ENCODE measurements at regions not wholly inside any gene's neighbourhood (a gene's known extent, or its start where the extent isn't known, plus 50 kb on each side); places are given as distances from the start of the nearest gene placed in this dataset.

DNA sequence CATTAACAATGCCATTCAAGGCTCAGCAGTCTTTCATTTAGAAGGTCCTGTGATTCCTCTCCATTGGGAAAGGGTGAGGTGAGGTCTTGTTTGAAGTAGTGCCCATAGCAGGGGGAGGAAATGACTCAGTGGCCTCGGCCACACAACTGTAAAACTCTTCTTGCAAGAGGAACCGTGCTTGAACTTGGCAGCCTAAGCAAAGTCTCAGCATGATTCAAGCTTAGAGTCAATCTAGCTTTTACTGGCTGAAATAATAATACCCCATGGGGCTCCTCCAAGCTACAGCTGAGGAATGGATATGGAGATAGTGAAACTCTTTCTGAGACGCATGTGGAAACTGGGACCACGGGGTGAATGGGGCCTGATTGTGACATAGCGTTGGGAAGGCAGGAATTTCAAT lies 428.2 kb downstream of the BMP2 start:
- no peak for DNase-seq (ENCODE audit: missing footprints)
- intact Hi-C loops (cut with DNase I) = no loop called here
- no peak for ATAC-seq

DNA sequence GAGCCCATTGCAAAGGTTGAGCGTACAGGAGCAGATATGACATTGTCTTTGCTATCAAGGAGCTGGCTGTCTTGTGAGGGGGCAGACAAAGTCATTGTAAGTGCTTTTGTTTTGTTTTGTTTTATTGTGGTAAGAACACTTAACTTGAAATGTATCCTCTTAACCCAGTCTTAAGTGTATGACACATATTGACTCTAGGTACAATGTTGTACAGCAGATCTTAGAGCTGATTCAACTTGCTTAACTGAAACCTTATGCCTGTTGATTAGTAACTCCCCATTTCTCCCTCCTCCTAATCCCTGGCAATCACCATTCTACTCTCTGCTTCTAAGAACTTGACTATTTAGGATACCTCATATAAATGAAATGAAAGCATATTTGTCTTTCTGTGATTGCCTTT lies 429.0 kb downstream of the BMP2 start:
- intact Hi-C loops (cut with DNase I) = no loop called here
- no peak for DNase-seq (ENCODE audit: missing footprints)
- ATAC-seq = no peak

DNA sequence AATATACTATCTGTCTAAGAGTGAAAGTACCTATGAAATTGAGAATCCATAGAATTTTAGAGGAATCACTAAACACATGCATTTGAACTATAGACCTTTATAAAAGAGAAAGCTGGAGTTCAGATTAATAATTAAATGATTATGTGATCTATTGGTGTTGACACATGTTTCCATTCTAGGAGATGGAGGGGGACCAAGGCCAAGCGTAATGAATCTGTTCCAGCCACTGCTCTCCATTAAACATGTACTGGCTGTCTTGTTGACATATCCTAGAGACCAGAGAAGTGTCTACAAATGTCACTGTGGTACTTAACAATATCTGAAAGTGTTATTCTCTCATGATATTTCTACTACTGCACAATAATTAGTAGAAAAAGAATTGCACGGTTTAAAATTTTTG lies 432.4 kb downstream of the BMP2 start:
- ATAC-seq (peak; percentile 84), DNase-seq (ENCODE audit: missing footprints) (no peak)
- intact Hi-C loops (cut with DNase I) = no loop called here

DNA sequence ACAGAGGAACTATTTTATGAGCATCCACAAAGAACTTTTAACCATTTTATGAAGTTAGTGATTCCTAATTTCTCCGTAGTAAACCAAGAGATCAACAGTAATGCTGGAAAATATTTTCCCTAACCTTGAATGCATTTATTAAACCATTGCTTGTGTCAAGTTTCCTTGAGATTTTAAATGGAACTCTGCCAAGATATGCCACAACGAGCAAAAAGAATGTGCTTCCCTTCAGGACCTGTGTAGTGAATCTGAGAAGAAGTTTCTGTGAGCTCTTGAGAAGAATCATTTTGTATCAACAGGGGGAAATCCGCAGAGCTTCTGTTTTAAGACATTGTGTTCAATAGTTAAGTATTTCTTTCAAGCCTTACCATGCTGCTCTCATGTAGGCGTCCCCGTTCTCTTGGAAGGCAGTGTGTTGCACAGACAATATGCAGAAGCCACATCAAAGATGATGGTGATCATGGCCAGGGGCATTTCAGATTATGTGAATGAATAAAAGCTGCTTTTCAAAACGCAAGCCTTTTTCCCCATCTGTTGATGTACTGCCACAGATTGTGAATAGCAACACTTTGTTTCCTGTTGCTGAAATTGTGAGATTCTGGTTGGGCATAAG lies 439.8 kb downstream of the BMP2 start:
- ATAC-seq (no peak), DNase-seq (ENCODE audit: missing footprints) (no peak)
- intact Hi-C loops (cut with DNase I) = no loop called here

DNA sequence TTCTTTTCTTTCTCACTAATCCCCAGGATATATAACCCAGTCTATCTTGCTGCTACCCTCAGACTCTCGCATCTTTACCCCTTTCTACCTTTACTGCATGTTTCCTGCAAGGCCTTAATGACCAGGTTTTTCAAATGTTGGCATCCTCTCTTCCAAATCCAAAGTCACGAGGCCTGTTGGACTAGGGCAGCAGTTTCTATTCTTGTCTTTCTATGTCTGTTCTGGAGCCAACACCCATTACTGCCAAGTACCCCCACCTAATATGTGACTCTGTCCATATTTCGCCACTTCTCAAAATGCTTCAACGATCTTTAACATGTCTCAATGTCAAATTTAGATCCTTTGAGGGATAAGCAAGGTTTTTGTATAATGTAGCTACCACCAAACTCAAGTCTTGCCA lies 443.4 kb downstream of the BMP2 start:
- no peak for DNase-seq (ENCODE audit: missing footprints)
- intact Hi-C loops (cut with DNase I) = loop anchor here (5.0 kb wide), 1 partner anchor 46 kb away; no protein-coding TSS in a partner anchor

DNA sequence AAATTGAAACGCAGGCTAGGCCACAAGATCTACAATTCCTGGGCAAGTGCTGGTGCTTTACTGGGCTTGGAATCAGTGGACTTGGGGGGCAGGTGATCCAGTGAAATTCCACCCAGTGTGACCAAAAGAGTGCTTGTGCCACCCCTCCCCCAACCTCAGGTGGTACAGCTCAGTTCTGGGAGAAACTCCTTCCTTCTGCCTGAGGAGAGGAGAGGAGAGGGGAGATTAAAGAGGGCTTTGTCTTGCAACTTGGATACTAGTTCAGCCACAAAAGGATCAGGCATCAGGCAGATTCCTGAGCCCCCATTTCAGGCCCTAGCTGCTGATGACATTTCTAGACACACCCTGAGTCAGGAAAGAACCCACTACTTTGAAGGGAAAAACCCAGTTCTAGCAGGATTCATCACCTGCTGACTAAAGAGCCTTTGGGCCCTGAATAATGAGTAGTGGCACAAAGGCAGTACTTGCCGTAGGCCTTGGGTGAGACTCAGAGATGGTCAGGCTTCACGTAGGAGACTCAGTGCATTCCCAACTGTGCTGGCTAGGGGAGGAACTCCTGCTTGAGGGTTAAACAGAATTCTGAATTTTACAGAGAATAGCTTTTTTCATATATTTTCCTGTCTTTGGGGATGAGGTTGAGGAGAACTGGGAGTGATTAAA lies 446.7 kb downstream of the BMP2 start:
- DNase-seq (ENCODE audit: missing footprints) = no peak
- intact Hi-C loops (cut with DNase I) = loop anchor here (5.0 kb wide), 1 partner anchor 43 kb away; no protein-coding TSS in a partner anchor
- no peak for ATAC-seq

More for the DNA sequence above, 443.4 kb downstream of the BMP2 start:
- ATAC-seq = no peak

DNA sequence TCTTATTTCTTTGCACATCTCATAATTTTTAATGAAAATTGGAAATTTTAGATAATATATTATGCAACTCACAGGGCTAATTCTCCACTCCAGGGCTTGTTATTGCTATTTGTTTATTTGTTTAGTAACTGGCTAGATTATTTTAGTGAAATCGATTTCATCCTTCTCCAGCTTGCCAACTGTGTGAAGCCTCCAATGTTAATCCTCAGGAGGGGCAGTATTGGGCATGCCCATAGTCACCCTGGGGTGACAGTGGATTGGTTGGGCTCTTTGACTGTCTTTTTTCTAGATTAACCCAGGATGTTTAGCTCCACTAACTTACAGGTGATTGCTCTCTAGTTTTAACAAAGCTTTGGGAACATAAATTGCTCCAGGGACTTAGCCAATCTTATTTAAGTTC lies 450.1 kb downstream of the BMP2 start:
- no peak for ATAC-seq

DNA sequence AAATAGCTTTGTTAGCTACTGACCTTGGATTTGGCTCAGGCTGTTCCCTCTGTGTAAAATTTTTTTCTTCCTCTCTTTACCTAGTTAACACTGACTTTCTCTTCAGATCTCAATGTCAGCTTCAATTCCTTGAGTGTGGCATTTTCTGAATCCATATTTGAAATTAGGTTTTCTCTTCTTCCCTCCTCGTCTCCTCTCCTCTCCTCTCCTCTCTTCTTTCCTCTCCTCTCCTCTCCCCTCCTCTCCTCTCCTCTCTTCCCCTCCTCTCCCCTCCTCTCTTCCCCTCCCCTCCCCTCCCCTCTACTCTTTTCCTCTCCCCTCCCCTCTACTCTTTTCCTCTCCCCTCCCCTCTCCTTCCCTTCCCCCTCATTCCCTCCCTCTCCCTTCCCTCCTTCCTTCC lies 453.3 kb downstream of the BMP2 start:
- ATAC-seq = no peak
- intact Hi-C loops (cut with DNase I) = no loop called here
- no peak for DNase-seq (ENCODE audit: missing footprints)

More for the DNA sequence above, 450.1 kb downstream of the BMP2 start:
- intact Hi-C loops (cut with DNase I) = no loop called here
- no peak for DNase-seq (ENCODE audit: missing footprints)

DNA sequence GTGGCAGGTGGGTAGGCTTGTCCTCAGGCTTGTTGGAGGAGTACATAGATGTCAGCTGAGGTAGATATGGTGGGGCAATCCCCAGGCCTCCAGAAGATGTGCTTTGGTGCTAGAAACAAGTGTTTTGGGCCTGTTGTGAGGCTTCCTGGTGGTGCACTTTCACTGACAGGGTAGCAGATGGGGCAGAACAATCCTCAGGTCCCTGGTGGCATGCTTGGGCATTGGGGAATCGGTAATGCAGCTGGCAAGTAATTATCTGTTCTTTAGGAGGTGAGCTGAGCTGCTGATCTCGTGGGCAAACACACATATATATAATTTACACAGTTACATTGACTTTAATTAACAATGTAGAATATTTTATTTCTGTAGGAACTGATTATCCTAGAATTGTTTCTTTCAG lies 458.7 kb downstream of the BMP2 start:
- intact Hi-C loops (cut with DNase I) = no loop called here
- ATAC-seq (no peak), DNase-seq (ENCODE audit: missing footprints) (no peak)

DNA sequence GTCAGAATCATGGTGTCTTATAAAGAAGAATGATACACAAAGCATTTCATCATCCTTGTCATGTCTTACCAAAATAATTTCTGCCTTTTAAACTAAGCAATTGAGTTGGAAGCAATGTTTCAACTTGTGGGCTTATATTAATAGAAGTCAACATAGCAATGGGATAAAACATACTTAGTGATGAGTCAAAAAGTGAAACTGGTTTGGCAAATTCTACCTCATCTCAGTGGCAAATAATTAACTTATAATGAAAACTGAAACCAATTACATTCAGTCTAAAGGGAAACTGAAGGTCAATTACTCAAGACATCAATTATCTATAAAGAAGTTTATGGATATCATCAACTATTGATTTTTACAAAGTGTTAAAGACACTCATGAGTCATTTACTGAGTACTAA lies 463.8 kb downstream of the BMP2 start:
- ATAC-seq (no peak), DNase-seq (ENCODE audit: missing footprints) (no peak)
- intact Hi-C loops (cut with DNase I) = no loop called here

DNA sequence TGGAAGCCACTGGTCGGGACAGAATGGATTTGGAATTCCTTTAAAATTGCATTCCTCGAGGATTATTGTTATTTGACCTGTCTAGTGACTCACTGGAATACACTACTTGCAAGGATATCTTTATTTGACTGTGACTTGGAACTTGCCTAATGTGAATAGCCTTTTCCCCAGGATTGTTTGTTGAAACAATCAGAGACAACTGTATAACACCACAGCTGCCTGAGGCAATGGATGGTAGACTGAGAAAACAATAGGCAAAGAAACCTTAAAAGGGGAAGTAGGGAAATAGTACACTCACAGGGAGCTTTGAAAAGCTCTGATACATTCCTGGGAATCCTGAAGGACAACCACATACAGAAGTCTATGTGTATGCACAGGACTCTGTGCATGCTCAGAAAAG lies 465.3 kb downstream of the BMP2 start:
- no peak for ATAC-seq
- no peak for DNase-seq (ENCODE audit: missing footprints)
- intact Hi-C loops (cut with DNase I) = no loop called here

DNA sequence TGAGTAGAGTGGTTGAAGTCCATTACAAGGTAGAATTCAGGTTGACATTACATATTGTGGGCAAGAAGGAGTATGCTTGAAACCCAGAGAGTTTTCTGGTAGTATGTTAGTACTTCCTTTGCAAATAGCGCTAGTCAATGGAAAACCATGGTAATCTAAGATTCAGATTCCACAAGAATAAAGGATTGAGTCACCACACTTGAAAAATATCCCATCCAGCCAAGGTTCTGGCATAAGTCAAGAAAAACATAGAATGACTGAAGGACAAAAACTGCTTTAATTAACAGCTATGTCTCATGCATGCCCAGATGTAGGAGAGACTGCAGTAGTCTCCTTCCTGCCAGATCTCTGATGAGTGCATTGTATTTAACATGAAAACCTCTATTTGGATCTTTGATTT lies 469.8 kb downstream of the BMP2 start:
- no peak for DNase-seq (ENCODE audit: missing footprints)
- ATAC-seq = no peak
- intact Hi-C loops (cut with DNase I) = no loop called here

DNA sequence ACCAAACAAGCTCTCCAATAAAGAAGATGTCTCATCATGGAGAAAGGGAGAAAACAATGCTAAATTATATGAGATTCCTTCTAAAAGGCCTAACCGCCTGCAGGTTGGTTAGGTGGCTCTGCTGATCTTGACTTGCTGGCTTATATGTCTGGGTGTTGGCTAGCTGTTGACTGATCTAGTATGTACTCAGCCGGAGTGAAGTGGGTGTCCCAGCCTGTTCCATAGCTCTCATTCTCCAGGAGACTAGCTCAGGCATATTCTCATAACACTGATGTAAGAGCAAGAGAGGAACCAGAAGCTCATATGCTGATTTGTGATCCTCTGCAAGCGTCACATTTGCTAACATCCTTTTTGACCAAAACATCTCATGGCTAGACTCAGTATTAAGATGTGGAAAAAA lies 473.0 kb downstream of the BMP2 start:
- DNase-seq (ENCODE audit: missing footprints) = no peak
- peak; percentile 31 for ATAC-seq
- intact Hi-C loops (cut with DNase I) = no loop called here

DNA sequence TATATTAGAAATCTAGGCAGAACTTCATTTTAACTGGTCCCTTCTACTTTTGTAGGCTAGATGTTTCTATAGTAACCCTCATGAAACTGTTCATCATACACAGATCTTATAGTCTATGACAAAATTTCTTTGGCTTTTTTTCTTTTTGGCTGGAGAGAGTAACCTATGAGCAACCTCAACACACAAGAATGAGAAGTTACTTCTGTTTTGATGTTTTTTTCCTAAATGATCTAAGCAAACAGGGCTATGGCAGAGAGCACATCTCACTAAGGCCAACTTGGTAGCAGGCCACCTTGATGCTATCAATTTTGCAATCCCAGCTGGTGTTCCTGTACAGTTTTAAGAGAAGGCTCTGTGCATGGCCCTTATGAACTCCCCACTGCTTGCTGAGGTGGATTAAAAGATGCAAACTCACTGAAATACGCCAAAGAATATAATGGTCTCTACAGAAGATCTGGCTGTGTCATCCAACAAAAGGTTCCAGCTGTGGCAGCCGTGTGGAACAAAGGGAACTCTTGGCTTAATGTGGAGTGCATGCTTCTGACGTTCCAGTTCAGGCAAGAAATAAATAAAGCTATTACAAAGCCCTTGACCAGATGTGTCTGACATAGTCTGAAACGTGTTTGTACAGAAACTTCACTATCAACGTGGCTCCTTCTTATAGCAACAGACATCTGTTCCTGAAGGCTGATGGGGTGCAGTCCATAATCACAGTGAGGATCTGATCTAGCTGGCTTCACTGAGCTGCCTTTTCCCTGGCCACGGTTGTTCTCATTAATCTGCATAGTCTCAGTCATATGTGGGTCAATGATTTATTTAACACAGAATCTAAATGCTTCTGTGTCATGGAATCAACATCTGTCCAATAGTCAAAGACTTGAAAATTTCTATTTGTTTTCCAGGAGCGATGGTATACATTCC lies 481.1 kb downstream of the BMP2 start:
- ATAC-seq (peak; percentile 77), DNase-seq (ENCODE audit: missing footprints) (no peak)
- intact Hi-C loops (cut with DNase I) = no loop called here

DNA sequence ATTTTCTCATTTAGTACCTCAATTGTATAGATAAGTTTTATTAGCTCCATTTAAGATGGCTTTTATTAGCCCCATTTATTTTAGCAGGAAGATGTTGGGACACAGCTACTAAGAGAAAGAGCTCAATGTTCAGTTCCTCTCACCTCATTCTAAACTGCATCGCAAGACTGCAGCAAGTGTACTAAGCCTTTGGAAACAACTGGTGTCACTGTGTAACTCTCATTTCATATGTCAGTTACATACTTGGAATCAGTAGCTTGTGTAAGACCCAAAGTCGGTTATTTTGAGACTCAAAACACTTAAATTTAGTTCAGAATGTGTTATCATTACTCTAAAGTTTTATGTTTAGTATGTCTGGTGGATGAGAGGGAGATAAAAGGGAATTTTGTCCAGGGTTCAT lies 482.9 kb downstream of the BMP2 start:
- intact Hi-C loops (cut with DNase I) = loop anchor here (10.0 kb wide), 1 partner anchor 126 kb away; no protein-coding TSS in a partner anchor
- ATAC-seq (no peak), DNase-seq (ENCODE audit: missing footprints) (no peak)

DNA sequence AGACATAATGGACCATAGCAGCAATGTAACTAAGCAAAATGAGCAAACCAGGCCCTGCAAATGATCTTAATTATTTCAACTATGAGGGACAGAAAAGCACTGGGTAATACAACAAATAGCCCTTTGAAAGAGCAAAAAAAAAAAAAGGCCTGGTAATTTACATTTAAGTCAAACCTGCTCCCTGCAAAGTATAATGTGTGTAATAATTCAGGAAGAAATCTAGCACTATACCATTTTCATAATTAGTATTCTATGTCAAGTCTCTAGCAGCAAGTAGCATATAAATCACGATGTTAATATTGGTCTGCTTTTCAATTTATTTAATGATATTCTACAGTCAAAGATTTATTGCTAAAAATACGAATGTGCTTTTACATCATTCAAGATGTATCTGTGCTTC lies 489.6 kb downstream of the BMP2 start:
- intact Hi-C loops (cut with DNase I) = loop anchor here (5.0 to 10.0 kb wide), 2 partner anchors 45 to 132 kb away; no protein-coding TSS in a partner anchor
- DNase-seq (ENCODE audit: missing footprints) = no peak
- no peak for ATAC-seq

DNA sequence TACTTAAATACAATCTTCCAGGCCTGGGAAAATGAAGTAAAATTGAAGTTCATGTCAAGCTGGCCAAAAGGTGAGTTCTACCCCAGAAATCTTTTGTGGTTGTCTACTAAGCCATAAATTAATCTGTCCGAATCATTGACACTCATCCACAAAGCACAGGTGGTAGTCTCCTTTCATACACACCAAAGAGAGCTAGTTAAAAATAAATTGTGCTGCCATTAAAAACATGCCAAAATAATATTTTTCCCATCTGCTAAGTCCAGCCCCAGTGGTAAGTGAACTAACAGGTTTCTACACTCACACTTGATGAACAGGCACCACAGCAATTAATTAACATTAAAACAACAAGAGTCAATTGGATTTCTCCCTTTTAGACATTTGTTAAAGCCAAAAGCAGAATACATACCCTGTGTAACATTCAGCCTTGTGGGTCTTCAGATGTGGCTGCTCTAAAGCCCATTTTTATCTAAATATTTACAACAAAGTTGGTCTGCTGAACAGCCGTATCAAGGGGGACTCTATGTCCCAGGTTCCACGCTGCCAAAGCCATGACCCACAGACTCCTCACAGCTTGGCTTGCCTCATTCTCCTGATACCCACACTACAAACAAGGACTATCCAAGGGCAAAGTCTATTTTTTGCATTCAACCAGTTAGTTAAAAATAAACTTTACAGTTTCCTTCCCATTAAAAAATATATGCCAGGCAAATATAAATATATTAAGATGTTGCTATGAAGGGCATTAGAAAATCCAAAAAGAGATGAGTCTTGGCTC lies 490.4 kb downstream of the BMP2 start:
- intact Hi-C loops (cut with DNase I) = loop anchor here (5.0 to 10.0 kb wide), 2 partner anchors 46 to 133 kb away; no protein-coding TSS in a partner anchor
- ATAC-seq = peak; percentile 97
- DNase-seq (ENCODE audit: missing footprints) = peak; percentile 50

DNA sequence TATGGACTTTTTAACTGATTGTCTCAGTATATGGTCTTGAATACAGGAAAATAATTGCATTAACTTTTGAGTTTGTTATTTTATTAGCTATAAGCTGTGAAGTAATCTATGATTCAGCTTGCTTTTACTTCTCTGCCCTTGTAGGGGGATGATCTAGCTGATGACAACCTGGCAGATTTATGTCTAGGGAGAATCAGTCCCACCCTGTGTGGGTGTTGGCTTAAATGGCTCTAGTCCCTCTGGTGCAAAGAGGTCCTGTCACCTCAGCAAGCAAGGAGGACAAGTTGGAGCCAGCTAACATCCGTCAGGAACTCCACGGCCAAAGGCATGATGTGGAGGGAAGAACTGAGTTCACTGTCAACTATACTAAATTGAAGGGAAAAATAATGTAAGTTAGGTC lies 495.3 kb downstream of the BMP2 start:
- intact Hi-C loops (cut with DNase I) = no loop called here
- DNase-seq (ENCODE audit: missing footprints) (no peak), ATAC-seq (no peak)

DNA sequence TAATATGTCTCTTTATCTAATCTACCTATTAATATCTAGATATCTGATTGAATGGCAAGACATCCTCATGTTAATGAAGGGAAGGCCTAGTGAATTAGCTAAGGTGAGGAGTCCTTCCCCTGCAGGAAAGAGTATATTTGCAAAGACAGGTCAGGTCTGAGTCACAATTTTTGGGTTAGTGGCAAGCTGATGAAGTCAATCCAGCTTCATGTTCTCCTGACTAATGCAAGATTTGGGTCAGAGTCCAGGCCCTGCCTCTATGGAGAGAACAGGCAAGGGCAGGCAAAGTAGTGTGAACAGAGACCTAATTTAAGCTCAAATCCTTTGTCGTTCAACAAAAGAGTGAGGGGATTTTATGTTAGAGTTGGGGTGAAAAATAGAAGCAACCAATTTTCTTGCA lies 496.7 kb downstream of the BMP2 start:
- DNase-seq (ENCODE audit: missing footprints) = no peak
- no peak for ATAC-seq
- intact Hi-C loops (cut with DNase I) = no loop called here
